ENCODE measurements at regions not wholly inside any gene's neighbourhood (a gene's known extent, or its start where the extent isn't known, plus 50 kb on each side); places are given as distances from the start of the nearest gene placed in this dataset.

DNA sequence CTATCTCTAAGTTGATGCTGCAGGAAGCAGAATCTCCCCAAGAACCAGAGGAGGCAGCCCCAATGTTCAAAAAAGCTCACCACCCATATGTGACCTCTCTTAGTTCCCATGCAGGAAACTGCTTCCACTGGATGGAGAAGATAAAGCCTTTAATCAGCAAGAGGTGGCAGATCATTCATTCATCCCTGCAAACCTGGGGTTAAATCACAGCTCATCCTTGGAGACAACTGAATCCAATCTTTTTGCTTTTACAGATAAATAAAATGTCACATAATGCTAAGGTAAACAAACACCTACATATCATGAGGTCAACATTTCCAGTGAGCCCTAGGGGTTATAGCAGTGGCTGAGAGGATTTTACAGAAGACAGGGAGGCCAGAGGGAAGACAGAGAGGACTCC, 112.7 kb upstream of the CD93 start:
- Histone ChIP-seq H2BK5ac (ENCODE audit: low read depth, low read length, poor library complexity, severe bottlenecking) (no peak overlapping the region), H3K56ac (ENCODE audit: extremely low read depth, insufficient read depth, low read length) (no peak overlapping the region), H4K20me1 (ENCODE audit: insufficient read depth, low read length) (no peaks in the 10 kb centered on the region), H2AK5ac (ENCODE audit: low read depth, low read length) (no peak overlapping the region), H4K91ac (ENCODE audit: insufficient read depth, low read depth, low read length) (no peak overlapping the region), H2BK15ac (ENCODE audit: low read depth, low read length) (no peak overlapping the region), H3K9me1 (ENCODE audit: insufficient read depth, low read length) (no peaks in the 10 kb centered on the region), H3K9ac (ENCODE audit: low read depth, low read length) (no peak overlapping the region), H3K36me3 (ENCODE audit: control insufficient read depth, insufficient read depth, low read length) (no peaks in the 10 kb centered on the region), H2AK9ac (replicated peaks; ENCODE audit: low read depth, low read length, poor library complexity) (no peak overlapping the region), H3K27me3 (ENCODE audit: control insufficient read depth, insufficient read depth, low read length) (peaks cover 39% of the 10 kb centered on the region), H2AFZ (replicated peaks; ENCODE audit: low read length, poor library complexity) (no peak overlapping the region), H3K27ac (ENCODE audit: insufficient read depth, low read length) (no peak overlapping the region), H3K4me1 (ENCODE audit: control insufficient read depth, insufficient read depth, low read length) (no peaks in the 10 kb centered on the region), H3K23ac (ENCODE audit: low read depth, low read length) (no peak overlapping the region), H3K9me3 (ENCODE audit: control insufficient read depth, insufficient read depth, low read length) (no peaks in the 10 kb centered on the region), H2BK20ac (ENCODE audit: low read depth, low read length) (no peak overlapping the region), H3K14ac (replicated peaks; ENCODE audit: low read depth, low read length) (no peak overlapping the region), H3K4me3 (ENCODE audit: insufficient read depth, low read depth, low read length) (no peak overlapping the region), H2BK120ac (ENCODE audit: low read depth, low read length) (no peak overlapping the region), H4K5ac (ENCODE audit: low read depth, low read length) (no peak overlapping the region), H4K8ac (ENCODE audit: low read depth in 2 of 2, low read length in 2 of 2) (no peak overlapping the region), H3K4ac (ENCODE audit: low read depth, low read length) (no peak overlapping the region), H3K4me2 (ENCODE audit: low read depth, low read length) (no peak overlapping the region), H3K79me1 (ENCODE audit: low read depth in 1 of 2, low read length in 2 of 2) (no peaks in the 10 kb centered on the region), H3K18ac (ENCODE audit: low read depth, low read length) (no peak overlapping the region)
- dilution Hi-C loops (cut with HindIII; ENCODE audit: low sequenced_read_pairs, unreplicated experiment) (no loop called here), in situ Hi-C loops (cut with MboI; ENCODE audit: low sequenced_read_pairs) (loop anchor here (25.0 kb wide), 1 partner anchor 112 kb away; the partner anchor contains the start of gene CD93), intact Hi-C loops (cut with micrococcal nuclease) (no loop called here)
- POLR2A ChIA-PET (ENCODE audit: unreplicated experiment) = no interaction called here
- DNase-seq (no peak), ATAC-seq (ENCODE audit: low read depth) (no peak)
- CTCF ChIA-PET = no interaction called here
- no peak for TF ChIP-seq RCOR1 (IDR thresholded peaks at IDR 0.05; ENCODE audit: insufficient replicate concordance, low read length)
- no peak for TF ChIP-seq ELK1 (IDR thresholded peaks at IDR 0.05; ENCODE audit: borderline replicate concordance, low read depth, low read length)
- TF ChIP-seq MAZ (IDR thresholded peaks at IDR 0.05; ENCODE audit: borderline replicate concordance, low read depth, low read length) = no peak
- TF ChIP-seq RAD21 (IDR thresholded peaks at IDR 0.05; ENCODE audit: low read length) = no peak
- TF ChIP-seq MXI1 (IDR thresholded peaks at IDR 0.05; ENCODE audit: borderline replicate concordance, low read depth, low read length) = no peak
- no peak for TF ChIP-seq POLR2A (IDR thresholded peaks at IDR 0.05; ENCODE audit: low read depth, low read length)
- TF ChIP-seq RFX5 (IDR thresholded peaks at IDR 0.05; ENCODE audit: low read depth, low read length) = no peak
- TF ChIP-seq MAFK (IDR thresholded peaks at IDR 0.05; ENCODE audit: low read depth, low read length) = no peak
- no peak for TF ChIP-seq NFE2L2 (IDR thresholded peaks at IDR 0.05; ENCODE audit: low read depth, low read length)
- no peak for TF ChIP-seq CHD1 (IDR thresholded peaks at IDR 0.05; ENCODE audit: low read depth, low read length)
- BruUV-seq (replicated peaks) = no TSS peak
